ENCODE measurements at regions not wholly inside any gene's neighbourhood (a gene's known extent, or its start where the extent isn't known, plus 50 kb on each side); places are given as distances from the start of the nearest gene placed in this dataset.
"Not testable (repeated sequence)": the region's sequence is repeated elsewhere in the genome, so short reads cannot be mapped to it uniquely, and the experiment has no call there.

- in situ Hi-C loops (cut with MboI; ENCODE audit: low sequenced_read_pairs in 4 of 4) (no loop called here), intact Hi-C loops (cut with DNase I; ENCODE audit: low total_unique reads) (no loop called here)
- H3K9me3 ChIP-seq = no peaks in the 10 kb centered on the region
- H3K4me3 ChIP-seq = no peak overlapping the region
- no peaks in the 10 kb centered on the region for H3K36me3 ChIP-seq
- ATAC-seq (no peak), DNase-seq (no peak)
- TF ChIP-seq CTCF (IDR thresholded peaks at IDR 0.05 in 4 of 5, conservative IDR thresholded peaks at IDR 0.05 in 1 of 5) = no peak
- no peak overlapping the region for H3K27ac ChIP-seq
- no peaks in the 10 kb centered on the region for H3K4me1 ChIP-seq
- no peaks in the 10 kb centered on the region for H3K27me3 ChIP-seq
Observed at GRCh38 chrX:40987413-40987812, 97.8 kb upstream of the USP9X start.

GRCh38 chrX:40988100-40988499 is 97.1 kb upstream of the USP9X start:
- intact Hi-C loops (cut with DNase I; ENCODE audit: low total_unique reads) = no loop called here
- in situ Hi-C loops (cut with MboI; ENCODE audit: low sequenced_read_pairs in 4 of 4) = no loop called here
- H3K36me3 ChIP-seq = no peaks in the 10 kb centered on the region
- H3K4me1 ChIP-seq = no peaks in the 10 kb centered on the region
- no peak overlapping the region for H3K27ac ChIP-seq
- DNase-seq = no peak
- no peak overlapping the region for H3K4me3 ChIP-seq
- H3K27me3 ChIP-seq = no peaks in the 10 kb centered on the region
- no peak for ATAC-seq
- no peaks in the 10 kb centered on the region for H3K9me3 ChIP-seq
- TF ChIP-seq CTCF (IDR thresholded peaks at IDR 0.05 in 4 of 5, conservative IDR thresholded peaks at IDR 0.05 in 1 of 5) = no peak
- TF ChIP-seq POLR2A (IDR thresholded peaks at IDR 0.05) = no peak

- H3K9me3 ChIP-seq; ATAC-seq; DNase-seq; in situ Hi-C loops (cut with MboI; ENCODE audit: low sequenced_read_pairs in 4 of 4); intact Hi-C loops (cut with DNase I; ENCODE audit: low total_unique reads); H3K4me1 ChIP-seq; H3K27ac ChIP-seq; H3K36me3 ChIP-seq; H3K27me3 ChIP-seq; H3K4me3 ChIP-seq: not testable (repeated sequence)
Observed at GRCh38 chrX:40993395-40993794, 91.8 kb upstream of the USP9X start.

- no peaks in the 10 kb centered on the region for H3K9me3 ChIP-seq
- H3K27ac ChIP-seq = peak overlapping the region in 2 of 4 donors; percentile 26 to 54
- H3K4me3 ChIP-seq = no peak overlapping the region
- H3K4me1 ChIP-seq = no peaks in the 10 kb centered on the region
- TF ChIP-seq CTCF (IDR thresholded peaks at IDR 0.05 in 4 of 5, conservative IDR thresholded peaks at IDR 0.05 in 1 of 5) (no peak), POLR2A (IDR thresholded peaks at IDR 0.05) (no peak)
- ATAC-seq (peak in 1 of 2 donors; percentile 97), DNase-seq (peak; percentile 2 to 27)
- H3K27me3 ChIP-seq = no peaks in the 10 kb centered on the region
- H3K36me3 ChIP-seq = no peaks in the 10 kb centered on the region
- intact Hi-C loops (cut with DNase I; ENCODE audit: low total_unique reads) = no loop called here
- in situ Hi-C loops (cut with MboI; ENCODE audit: low sequenced_read_pairs in 4 of 4) = no loop called here
Observed at GRCh38 chrX:40996886-40997530, 88.2 kb upstream of the USP9X start.

GRCh38 chrX:40998123-40998522 is 87.1 kb upstream of the USP9X start:
- DNase-seq (no peak), ATAC-seq (no peak)
- peak overlapping the region in 1 of 4 donors; percentile 54 for H3K27ac ChIP-seq
- H3K4me1 ChIP-seq = no peaks in the 10 kb centered on the region
- no peaks in the 10 kb centered on the region for H3K9me3 ChIP-seq
- TF ChIP-seq POLR2A (IDR thresholded peaks at IDR 0.05) (no peak), CTCF (IDR thresholded peaks at IDR 0.05 in 4 of 5, conservative IDR thresholded peaks at IDR 0.05 in 1 of 5) (no peak)
- H3K27me3 ChIP-seq = no peaks in the 10 kb centered on the region
- intact Hi-C loops (cut with DNase I; ENCODE audit: low total_unique reads) = no loop called here
- in situ Hi-C loops (cut with MboI; ENCODE audit: low sequenced_read_pairs in 4 of 4) = no loop called here
- H3K36me3 ChIP-seq = no peaks in the 10 kb centered on the region
- H3K4me3 ChIP-seq = no peak overlapping the region

Data from gastrocnemius medialis (tissue), 4 donors.